Amniotic stem cell (primary cell): ENCODE measurements at regions not wholly inside any gene's neighbourhood (a gene's known extent, or its start where the extent isn't known, plus 50 kb on each side); places are given as distances from the start of the nearest gene placed in this dataset.

Source experiments
- DNase-seq: peaks from one replicate; lab custom pipeline; 2025; lab: John Stamatoyannopoulos, UW

- no peak for DNase-seq
These were observed 281.3 kb upstream of the IGFBP3 start for GRCh38 chr7:46202379-46202778.

DNA sequence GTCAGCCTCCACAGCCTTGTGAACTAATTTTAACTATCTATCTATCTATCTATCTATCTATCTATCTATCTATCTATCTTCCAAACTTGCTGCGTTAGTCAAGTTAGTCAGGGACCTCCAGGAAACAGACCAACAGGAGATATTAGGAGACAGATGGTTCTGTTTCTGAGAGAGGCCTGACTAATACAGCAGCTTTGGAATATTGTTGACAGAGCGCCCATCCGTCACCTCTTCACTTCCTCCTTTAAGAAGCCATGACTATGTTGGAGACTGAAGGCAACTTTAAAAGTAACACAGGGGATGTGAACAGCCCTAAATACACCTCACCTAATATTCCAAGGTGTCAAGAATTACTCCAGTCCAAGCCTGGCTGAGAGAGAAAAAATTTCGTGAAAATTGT is 280.9 kb upstream of the IGFBP3 start:
- DNase-seq, result no peak

DNA sequence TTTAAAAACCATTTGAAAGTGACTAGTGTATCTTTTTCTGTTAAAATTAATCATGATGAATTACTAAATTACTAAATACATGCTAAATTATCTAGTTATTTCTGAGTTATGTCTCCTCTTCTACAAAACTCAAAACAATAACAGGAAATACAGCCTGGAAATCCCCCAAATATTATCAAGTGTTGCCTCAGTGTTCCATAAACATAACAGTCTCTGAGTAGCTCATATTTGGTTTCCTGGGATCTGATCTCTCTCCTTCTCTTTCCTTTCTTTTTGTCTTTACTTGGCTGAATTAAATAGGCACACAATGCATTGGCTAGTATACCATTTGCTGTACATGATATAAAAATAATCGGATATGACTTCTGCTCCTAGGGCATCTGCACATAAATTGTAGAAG is 277.6 kb upstream of the IGFBP3 start:
- no peak for DNase-seq

GRCh38 chr7:46197785-46198540 is 276.9 kb upstream of the IGFBP3 start:
- DNase-seq, result no peak

- DNase-seq, result no peak
These were observed 274.9 kb upstream of the IGFBP3 start for GRCh38 chr7:46195934-46196333.

- no peak for DNase-seq
These were observed 271.2 kb upstream of the IGFBP3 start for GRCh38 chr7:46192271-46192670.

DNA sequence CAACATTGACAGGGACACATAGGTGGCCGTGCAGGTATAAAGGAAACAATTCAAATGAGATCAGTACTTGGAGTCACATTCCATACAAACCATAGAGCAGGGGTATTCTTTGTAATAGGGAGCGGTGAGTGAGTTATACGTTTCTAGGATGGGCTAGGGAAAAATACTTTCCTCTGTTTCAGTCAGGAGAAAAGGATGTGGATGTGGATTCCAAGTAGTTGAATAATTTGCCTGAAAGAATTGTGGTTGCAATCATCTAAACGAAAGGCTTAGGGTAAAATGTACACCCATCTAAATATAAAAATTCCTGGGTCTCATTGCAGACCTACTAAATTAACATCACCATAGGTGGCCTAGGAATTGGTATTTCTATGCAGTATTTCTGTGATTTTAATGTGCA is 270.7 kb upstream of the IGFBP3 start:
- DNase-seq, result no peak

GRCh38 chr7:46191296-46191695 is 270.2 kb upstream of the IGFBP3 start:
- DNase-seq, result no peak

- no peak for DNase-seq
These were observed 268.3 kb upstream of the IGFBP3 start for GRCh38 chr7:46189255-46189790.

- DNase-seq, result no peak
These were observed 265.1 kb upstream of the IGFBP3 start for GRCh38 chr7:46186131-46186530.

DNA sequence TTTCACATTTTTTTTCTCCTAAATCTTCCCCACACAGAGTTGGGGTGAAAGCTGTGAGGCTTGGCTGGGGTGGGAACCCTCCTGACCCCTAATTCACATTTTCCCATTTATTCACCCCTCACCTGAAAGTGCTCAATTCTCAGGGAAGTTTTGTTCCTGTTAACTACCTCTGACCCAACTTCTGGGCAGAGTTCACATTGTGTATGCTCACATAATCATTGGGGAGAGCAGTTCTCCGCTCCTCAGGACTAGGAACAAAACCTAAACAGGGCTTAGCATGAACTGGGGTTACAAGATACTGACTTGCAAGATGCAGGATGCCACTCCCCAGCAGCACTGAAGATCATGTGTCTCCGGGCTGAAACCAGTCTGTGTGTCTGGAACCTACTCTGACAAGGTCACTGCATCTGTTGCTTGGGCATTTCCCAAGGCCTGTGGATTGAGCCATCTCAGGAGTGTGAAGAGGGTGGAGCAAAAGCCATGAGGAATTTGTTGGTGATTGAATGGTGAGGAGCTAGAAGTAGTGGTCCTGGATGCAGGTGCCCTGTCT is 258.1 kb upstream of the IGFBP3 start:
- DNase-seq, result no peak

DNA sequence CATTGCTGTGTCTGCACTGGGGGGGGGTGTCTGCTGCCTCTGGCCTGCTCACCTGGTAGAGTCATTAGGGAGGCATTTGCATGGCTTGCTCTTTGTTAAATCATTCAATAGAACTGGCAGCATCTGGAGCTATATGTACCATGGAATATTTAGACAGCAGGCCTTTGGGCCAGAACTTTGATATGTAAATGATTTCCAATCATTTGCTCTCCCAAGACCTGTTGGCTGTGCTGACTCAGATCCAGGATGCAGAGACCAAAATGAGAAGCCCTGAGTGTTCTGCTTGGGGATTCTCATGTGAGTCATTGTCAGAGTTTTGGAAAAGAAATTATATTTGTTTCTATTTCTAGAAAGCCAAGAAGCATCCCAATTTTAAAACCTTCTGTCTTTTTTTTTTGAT is 257.6 kb upstream of the IGFBP3 start:
- no peak for DNase-seq

DNA sequence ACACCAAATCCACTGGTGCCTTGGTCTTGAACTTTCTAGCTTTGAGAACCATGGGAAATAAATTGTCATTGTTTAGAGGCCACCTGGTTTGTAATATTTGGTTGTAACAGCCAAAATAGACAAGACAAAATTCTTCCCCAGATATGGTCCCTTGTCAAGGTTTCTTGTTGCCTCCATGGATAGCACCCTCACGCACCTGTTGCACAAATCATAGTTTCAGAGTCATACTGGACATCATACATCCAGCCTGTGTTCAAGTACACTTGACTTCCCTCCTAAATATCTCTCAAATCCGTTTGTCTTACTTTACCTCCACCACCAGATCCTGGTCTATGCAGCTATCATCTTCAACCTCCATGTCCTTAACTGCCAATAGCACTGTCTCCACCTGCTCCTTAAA is 256.7 kb upstream of the IGFBP3 start:
- DNase-seq, result no peak

DNA sequence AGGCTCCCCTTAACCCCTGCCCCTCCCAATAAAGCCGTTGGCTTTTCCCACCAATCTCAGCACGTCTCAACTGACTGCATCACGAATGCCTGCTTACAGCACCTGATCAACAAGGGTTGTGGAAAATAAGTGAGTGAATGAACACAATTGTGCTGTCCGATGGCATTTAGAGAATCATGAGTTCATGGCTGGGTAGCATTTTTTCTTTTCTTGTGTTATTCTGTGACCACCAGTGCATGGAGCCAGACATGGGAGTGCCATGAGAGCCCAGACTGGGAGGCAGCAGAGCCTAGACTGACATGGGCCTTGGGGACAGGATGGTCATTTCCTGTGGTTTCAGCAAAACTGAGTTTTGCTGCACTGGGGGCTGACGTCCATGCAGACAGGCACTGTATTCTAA is 254.1 kb upstream of the IGFBP3 start:
- no peak for DNase-seq

GRCh38 chr7:46174196-46174580 is 253.1 kb upstream of the IGFBP3 start:
- DNase-seq, result no peak

DNA sequence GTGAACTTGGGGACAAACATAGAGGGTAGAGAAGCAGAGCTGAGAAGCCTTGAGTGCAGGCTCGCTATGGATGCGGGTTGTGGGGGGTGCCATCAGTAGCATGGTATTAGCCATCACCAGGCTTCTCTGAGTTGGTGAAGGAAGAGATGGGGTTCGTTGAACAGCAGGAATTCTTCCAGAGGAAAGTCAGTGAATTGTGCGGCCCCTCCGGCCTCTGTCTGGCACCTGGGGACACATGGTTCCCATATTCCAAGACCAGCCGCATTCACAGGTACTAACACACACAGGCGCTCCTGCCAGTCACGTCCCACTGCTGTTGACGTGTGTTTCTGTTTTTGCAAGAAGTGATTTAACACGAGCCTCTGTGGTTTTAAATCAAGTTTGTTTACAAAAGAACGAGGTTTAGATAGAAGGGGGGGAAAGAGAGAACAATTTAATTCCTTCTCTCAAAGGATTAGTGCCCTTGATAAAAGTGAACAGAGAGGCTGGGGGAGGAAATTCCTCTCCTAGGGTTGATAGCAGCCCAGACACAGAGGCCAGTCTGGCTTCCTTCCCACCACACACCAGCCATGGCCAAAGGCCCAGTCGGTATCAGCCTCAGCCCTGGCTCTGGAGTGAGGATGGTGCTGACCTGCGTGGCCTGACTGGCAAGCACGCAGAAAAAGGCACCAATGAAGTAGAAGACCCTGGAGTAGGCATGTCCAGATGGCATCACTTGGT is 252.6 kb upstream of the IGFBP3 start:
- no peak for DNase-seq

- no peak for DNase-seq
These were observed 249.7 kb upstream of the IGFBP3 start for GRCh38 chr7:46170792-46171191.

DNA sequence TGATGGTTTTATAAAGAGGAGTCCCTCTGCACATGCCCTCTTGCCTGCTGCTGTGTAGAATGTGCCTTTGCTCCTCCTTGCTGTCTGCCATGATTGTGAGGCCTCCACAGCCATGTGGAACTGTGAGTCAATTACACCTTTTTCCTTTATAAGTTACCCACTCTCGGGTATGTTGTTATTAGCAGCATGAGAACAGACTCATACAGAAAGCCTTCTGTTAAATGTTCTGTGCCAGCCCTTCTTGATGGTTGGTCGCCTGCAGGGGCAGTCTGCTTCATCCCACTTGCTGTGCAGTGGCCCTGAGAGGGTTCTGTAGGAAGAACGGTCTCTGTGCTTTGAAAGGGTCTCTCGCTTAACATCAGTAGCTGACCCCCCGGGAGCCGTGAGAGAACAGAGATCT is 248.9 kb upstream of the IGFBP3 start:
- DNase-seq, result no peak

DNA sequence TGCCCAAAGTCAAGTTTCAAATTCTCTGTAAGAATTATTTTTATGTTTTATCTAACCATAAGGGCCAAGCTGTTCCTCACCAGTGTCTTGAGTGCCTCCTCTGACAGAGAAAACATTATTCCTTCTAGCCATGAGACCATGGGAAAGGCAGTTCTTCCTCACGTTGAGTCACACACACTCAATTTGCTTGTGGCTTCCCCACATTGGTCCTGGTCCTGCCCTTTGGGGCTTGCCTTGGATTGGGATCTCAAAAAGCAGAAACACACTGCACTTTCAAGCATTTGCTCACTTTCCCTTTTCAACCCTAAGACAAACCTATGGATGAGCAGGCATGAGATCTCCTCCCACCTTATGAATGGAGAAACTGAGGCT is 248.3 kb upstream of the IGFBP3 start:
- no peak for DNase-seq

GRCh38 chr7:46168671-46169383 is 247.8 kb upstream of the IGFBP3 start:
- no peak for DNase-seq

GRCh38 chr7:46168231-46168630 is 247.2 kb upstream of the IGFBP3 start:
- no peak for DNase-seq

- no peak for DNase-seq
These were observed 244.2 kb upstream of the IGFBP3 start for GRCh38 chr7:46165276-46165675.

- no peak for DNase-seq
These were observed 243.6 kb upstream of the IGFBP3 start for GRCh38 chr7:46164629-46165028.
